ENCODE measurements at regions not wholly inside any gene's neighbourhood (a gene's known extent, or its start where the extent isn't known, plus 50 kb on each side); places are given as distances from the start of the nearest gene placed in this dataset.
"Not testable (repeated sequence)": the region's sequence is repeated elsewhere in the genome, so short reads cannot be mapped to it uniquely, and the experiment has no call there.

- Mint-ChIP-seq H3K27ac (ENCODE audit: unreplicated experiment) (no peak overlapping the region), H3K4me3 (ENCODE audit: unreplicated experiment) (no peak overlapping the region), H3K4me1 (ENCODE audit: unreplicated experiment) (no peaks in the 10 kb centered on the region), H3K27me3 (ENCODE audit: unreplicated experiment) (no peaks in the 10 kb centered on the region), H3K9me3 (ENCODE audit: unreplicated experiment) (peaks cover 39% of the 10 kb centered on the region), H3K36me3 (ENCODE audit: unreplicated experiment) (no peaks in the 10 kb centered on the region)
- DNase-seq (ENCODE audit: extremely low spot score, unreplicated experiment) = no peak
- TF ChIP-seq, protein P1, sequence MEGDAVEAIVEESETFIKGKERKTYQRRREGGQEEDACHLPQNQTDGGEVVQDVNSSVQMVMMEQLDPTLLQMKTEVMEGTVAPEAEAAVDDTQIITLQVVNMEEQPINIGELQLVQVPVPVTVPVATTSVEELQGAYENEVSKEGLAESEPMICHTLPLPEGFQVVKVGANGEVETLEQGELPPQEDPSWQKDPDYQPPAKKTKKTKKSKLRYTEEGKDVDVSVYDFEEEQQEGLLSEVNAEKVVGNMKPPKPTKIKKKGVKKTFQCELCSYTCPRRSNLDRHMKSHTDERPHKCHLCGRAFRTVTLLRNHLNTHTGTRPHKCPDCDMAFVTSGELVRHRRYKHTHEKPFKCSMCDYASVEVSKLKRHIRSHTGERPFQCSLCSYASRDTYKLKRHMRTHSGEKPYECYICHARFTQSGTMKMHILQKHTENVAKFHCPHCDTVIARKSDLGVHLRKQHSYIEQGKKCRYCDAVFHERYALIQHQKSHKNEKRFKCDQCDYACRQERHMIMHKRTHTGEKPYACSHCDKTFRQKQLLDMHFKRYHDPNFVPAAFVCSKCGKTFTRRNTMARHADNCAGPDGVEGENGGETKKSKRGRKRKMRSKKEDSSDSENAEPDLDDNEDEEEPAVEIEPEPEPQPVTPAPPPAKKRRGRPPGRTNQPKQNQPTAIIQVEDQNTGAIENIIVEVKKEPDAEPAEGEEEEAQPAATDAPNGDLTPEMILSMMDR (IDR thresholded peaks at IDR 0.05) = no peak
Measured at GRCh38 chr4:189613207-189613606, 327.5 kb upstream of the FRG1 start.

DNA sequence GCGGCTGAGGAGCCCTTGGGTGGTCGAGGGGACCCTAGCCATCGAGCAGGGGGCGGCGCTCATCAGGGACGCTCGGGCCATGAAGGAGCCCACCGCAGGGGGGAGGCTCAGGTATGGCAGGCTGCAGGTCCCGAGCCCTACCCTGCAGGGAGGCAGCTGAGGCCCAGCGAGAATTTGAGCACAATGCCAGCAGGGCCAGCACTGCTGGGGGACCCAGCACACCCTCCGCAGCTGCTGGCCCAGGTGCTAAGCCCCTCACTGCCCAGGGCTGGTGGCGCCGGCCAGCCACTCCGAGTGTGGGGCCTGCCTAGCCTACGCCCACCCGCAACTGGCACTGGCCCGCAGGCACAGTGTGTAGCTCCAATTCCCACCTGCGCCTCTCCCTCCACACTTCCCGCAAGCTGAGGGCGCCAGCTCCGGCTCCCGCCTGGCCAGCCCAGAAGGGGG lies 325.4 kb upstream of the FRG1 start:
- TF ChIP-seq, protein P1 (IDR thresholded peaks at IDR 0.05) = no peak
- Mint-ChIP-seq H3K4me1 (ENCODE audit: unreplicated experiment) (no peaks in the 10 kb centered on the region), H3K4me3 (ENCODE audit: unreplicated experiment) (no peak overlapping the region), H3K27me3 (ENCODE audit: unreplicated experiment) (no peaks in the 10 kb centered on the region), H3K36me3 (ENCODE audit: unreplicated experiment) (no peaks in the 10 kb centered on the region), H3K9me3 (ENCODE audit: unreplicated experiment) (peaks cover 37% of the 10 kb centered on the region), H3K27ac (ENCODE audit: unreplicated experiment) (no peak overlapping the region)
- no peak for DNase-seq (ENCODE audit: extremely low spot score, unreplicated experiment)

- not testable (repeated sequence) for H3K36me3 Mint-ChIP-seq (ENCODE audit: unreplicated experiment); DNase-seq (ENCODE audit: extremely low spot score, unreplicated experiment); H3K4me3 Mint-ChIP-seq (ENCODE audit: unreplicated experiment); H3K27me3 Mint-ChIP-seq (ENCODE audit: unreplicated experiment); H3K4me1 Mint-ChIP-seq (ENCODE audit: unreplicated experiment); H3K27ac Mint-ChIP-seq (ENCODE audit: unreplicated experiment)
- peaks cover 31% of the 10 kb centered on the region for H3K9me3 Mint-ChIP-seq (ENCODE audit: unreplicated experiment)
Measured at GRCh38 chr4:189617741-189618140, 322.9 kb upstream of the FRG1 start.

GRCh38 chr4:189619441-189620250 lies 321.0 kb upstream of the FRG1 start:
- H3K4me3 Mint-ChIP-seq (ENCODE audit: unreplicated experiment); H3K4me1 Mint-ChIP-seq (ENCODE audit: unreplicated experiment); H3K36me3 Mint-ChIP-seq (ENCODE audit: unreplicated experiment); H3K27ac Mint-ChIP-seq (ENCODE audit: unreplicated experiment); H3K27me3 Mint-ChIP-seq (ENCODE audit: unreplicated experiment); DNase-seq (ENCODE audit: extremely low spot score, unreplicated experiment): not testable (repeated sequence)
- H3K9me3 Mint-ChIP-seq (ENCODE audit: unreplicated experiment) = peaks cover 20% of the 10 kb centered on the region

- not testable (repeated sequence) for H3K27ac Mint-ChIP-seq (ENCODE audit: unreplicated experiment); H3K27me3 Mint-ChIP-seq (ENCODE audit: unreplicated experiment); H3K4me1 Mint-ChIP-seq (ENCODE audit: unreplicated experiment); H3K4me3 Mint-ChIP-seq (ENCODE audit: unreplicated experiment); H3K36me3 Mint-ChIP-seq (ENCODE audit: unreplicated experiment); DNase-seq (ENCODE audit: extremely low spot score, unreplicated experiment)
- peaks cover 17% of the 10 kb centered on the region for H3K9me3 Mint-ChIP-seq (ENCODE audit: unreplicated experiment)
Measured at GRCh38 chr4:189622574-189622973, 318.1 kb upstream of the FRG1 start.

DNA sequence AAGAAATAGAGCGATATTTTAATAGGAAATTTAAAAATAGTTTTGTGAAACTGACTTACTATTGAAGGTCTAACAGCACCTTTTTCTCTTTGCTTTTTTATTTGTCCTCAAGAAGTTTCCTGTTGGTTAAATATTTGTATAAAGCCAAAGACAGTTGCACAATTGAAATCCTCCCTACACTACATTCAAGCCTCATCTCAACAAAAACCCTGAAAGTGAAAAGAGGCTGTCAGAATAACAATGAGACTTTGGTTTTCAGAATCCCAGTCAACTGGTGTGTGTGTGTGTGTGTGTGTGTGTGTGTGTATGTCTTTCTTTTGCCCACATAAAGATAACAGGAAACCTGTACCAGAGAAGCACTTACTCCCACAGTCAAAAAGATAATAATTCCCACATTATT lies 313.6 kb upstream of the FRG1 start:
- not testable (repeated sequence) for H3K27me3 Mint-ChIP-seq (ENCODE audit: unreplicated experiment); H3K9me3 Mint-ChIP-seq (ENCODE audit: unreplicated experiment); H3K36me3 Mint-ChIP-seq (ENCODE audit: unreplicated experiment); H3K27ac Mint-ChIP-seq (ENCODE audit: unreplicated experiment); H3K4me1 Mint-ChIP-seq (ENCODE audit: unreplicated experiment); DNase-seq (ENCODE audit: extremely low spot score, unreplicated experiment); H3K4me3 Mint-ChIP-seq (ENCODE audit: unreplicated experiment)

GRCh38 chr4:189629733-189630132 lies 310.9 kb upstream of the FRG1 start:
- H3K27me3 Mint-ChIP-seq (ENCODE audit: unreplicated experiment); H3K4me1 Mint-ChIP-seq (ENCODE audit: unreplicated experiment); H3K4me3 Mint-ChIP-seq (ENCODE audit: unreplicated experiment); DNase-seq (ENCODE audit: extremely low spot score, unreplicated experiment); H3K9me3 Mint-ChIP-seq (ENCODE audit: unreplicated experiment); H3K27ac Mint-ChIP-seq (ENCODE audit: unreplicated experiment); H3K36me3 Mint-ChIP-seq (ENCODE audit: unreplicated experiment): not testable (repeated sequence)

DNA sequence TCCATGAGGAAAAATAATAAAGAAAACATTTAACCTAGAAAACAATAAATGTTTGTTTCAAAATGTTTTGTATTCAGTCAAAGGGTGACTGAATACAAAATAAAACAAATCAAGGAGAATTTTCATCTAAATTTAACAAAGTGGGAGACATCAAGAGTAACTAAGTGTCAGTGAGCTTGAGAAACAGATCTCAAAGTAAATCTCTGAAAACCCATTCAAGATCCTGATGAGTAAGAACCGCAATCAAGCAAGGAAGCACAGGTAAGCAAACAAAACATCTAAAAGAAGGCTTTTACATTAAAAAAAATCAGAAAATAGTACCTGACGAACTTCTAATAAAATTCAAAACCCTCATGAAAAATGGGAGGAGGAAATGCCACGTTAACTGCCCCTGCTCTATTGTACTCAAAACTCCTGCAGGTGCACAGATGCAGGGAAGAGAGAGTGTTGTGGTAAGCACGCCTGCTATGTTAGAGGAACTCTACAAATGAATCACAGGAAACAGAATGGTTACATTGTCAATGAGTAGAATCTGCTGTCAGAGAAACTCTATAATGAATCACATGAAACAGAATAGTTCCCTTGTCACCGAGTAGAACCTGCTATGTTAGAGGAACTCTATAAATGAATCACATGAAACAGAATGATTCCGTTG lies 309.6 kb upstream of the FRG1 start:
- not testable (repeated sequence) for H3K4me1 Mint-ChIP-seq (ENCODE audit: unreplicated experiment); DNase-seq (ENCODE audit: extremely low spot score, unreplicated experiment); H3K36me3 Mint-ChIP-seq (ENCODE audit: unreplicated experiment); H3K27me3 Mint-ChIP-seq (ENCODE audit: unreplicated experiment); H3K27ac Mint-ChIP-seq (ENCODE audit: unreplicated experiment); H3K4me3 Mint-ChIP-seq (ENCODE audit: unreplicated experiment)
- H3K9me3 Mint-ChIP-seq (ENCODE audit: unreplicated experiment) = peaks cover 18% of the 10 kb centered on the region

DNA sequence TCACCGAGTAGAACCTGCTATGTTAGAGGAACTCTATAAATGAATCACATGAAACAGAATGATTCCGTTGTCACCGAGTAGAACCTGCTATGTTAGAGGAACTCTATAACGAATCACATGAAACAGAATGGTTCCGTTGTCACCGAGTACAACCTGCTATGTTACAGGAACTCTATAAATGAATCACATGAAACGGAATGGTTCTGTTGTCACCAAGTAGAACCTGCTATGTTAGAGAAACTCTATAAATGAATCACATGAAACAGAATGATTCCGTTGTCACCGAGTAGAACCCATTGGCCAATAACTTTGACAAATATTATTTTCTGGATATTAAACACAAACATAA lies 309.1 kb upstream of the FRG1 start:
- peaks cover 18% of the 10 kb centered on the region for H3K9me3 Mint-ChIP-seq (ENCODE audit: unreplicated experiment)
- not testable (repeated sequence) for H3K4me1 Mint-ChIP-seq (ENCODE audit: unreplicated experiment); H3K36me3 Mint-ChIP-seq (ENCODE audit: unreplicated experiment); DNase-seq (ENCODE audit: extremely low spot score, unreplicated experiment); H3K27ac Mint-ChIP-seq (ENCODE audit: unreplicated experiment); H3K4me3 Mint-ChIP-seq (ENCODE audit: unreplicated experiment); H3K27me3 Mint-ChIP-seq (ENCODE audit: unreplicated experiment)

- H3K27me3 Mint-ChIP-seq (ENCODE audit: unreplicated experiment); H3K4me1 Mint-ChIP-seq (ENCODE audit: unreplicated experiment); H3K36me3 Mint-ChIP-seq (ENCODE audit: unreplicated experiment); DNase-seq (ENCODE audit: extremely low spot score, unreplicated experiment); H3K27ac Mint-ChIP-seq (ENCODE audit: unreplicated experiment); H3K4me3 Mint-ChIP-seq (ENCODE audit: unreplicated experiment): not testable (repeated sequence)
- peaks cover 11% of the 10 kb centered on the region for H3K9me3 Mint-ChIP-seq (ENCODE audit: unreplicated experiment)
Measured at GRCh38 chr4:189650436-189650835, 290.2 kb upstream of the FRG1 start.

Data from osteocyte (in vitro differentiated cells).